ENCODE measurements at regions not wholly inside any gene's neighbourhood (a gene's known extent, or its start where the extent isn't known, plus 50 kb on each side); places are given as distances from the start of the nearest gene placed in this dataset.

GRCh38 chr2:16021611-16022363, 81.4 kb downstream of the MYCN start:
- DNase-seq: no peak

DNA sequence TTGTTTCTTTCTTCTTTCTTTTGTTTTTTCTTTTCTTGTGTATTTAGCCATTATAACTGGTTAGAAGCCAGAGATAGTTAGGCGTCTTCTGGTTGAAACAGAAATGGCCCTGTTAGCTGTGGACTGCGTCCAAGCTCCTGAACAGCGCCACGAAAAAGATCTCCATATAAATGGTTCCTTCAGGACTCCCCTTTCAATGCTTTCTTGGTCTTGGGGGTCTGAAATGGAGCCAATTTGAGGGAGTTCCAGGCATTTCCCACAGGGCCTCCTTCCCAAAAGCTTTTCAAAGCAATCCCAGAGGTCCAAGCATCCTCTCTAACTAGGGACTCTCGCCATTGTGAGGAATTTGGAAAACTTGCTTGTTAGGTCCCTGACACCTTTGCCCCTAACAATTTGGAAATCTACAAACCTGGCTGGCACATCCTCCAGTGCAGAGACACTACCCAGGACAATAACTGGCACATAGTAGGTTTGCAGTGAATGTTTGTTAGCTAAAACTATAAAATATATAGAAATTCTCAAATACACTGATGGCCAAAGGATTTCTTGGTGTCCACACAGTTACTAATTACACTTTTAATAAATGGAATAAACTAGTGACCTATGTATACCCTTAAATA, 80.1 kb downstream of the MYCN start:
- DNase-seq: no peak

DNA sequence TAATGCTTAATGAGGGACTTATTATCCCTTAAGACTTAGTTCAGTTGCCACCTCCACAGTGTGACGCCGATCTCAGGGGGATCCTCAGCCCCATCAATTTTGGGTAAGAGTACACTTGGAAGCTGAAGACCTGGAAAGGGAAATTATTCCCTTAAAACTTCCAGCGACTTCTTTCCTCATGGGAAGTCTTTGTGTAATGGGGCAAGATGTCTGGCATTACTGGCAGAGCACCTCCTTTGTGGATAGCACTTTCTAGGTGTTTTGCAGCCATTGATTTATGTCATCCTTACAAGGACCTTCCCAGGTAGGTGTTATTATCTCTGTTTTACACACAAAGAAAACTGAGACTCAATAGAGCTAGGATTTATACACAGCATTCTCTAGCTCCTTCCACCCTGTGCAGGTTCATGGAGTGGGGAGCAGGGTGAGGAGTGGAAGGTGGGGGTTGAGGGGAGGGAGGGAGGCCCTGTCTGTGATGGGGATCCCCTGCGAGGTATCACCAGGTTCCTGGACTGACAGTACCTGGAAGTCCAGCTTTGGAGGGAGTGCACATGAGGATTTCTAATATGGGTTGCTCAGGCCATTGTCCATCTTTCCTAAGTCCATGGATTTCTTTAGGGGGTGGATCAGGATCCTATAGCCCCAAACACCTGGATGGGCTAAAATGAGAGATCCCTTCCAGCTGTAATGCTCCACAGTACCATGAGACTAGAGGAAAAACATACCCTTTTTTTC, 79.4 kb downstream of the MYCN start:
- DNase-seq: no peak

GRCh38 chr2:16019060-16019480, 78.7 kb downstream of the MYCN start:
- no peak for DNase-seq

GRCh38 chr2:16018277-16019059, 78.1 kb downstream of the MYCN start:
- DNase-seq: no peak

DNA sequence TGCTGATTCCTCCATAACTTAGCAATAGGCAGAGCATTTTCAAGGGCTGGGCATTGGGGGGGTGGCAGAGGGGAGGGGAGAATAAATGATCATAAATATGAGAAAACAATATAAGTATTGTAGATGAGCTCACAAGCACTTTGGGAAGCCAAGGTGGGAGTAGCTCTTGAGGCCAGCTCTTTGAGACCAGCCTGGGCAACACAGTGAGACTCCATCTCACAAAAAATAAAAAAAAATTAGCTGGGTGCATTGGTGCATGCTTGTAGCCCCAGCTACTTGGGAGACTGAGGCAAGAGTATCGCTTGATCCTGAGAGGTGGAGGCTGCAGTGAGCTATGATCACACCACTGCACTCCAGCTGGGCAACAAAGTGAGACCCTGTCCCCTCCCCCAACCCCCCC, 75.9 kb downstream of the MYCN start:
- no peak for DNase-seq

DNA sequence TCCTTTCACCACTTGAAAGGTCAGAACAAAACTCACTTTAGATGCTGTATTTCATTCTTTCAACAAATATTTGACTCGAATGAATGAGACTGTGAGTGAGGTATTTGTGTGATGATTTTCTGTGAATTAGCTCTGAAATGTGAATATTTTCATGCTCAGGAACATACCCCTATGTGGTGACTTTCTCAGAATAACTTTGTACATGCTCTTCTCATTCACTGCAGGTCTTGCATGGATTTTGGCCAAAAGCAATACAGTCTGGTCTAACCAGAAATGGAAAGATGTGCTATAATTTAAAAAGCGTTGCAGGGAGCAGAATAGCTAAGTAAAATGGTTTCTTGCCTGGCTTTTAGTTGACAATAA, 75.5 kb downstream of the MYCN start:
- DNase-seq: no peak

- no peak for DNase-seq
These were observed 75.0 kb downstream of the MYCN start for GRCh38 chr2:16015210-16015902.

DNA sequence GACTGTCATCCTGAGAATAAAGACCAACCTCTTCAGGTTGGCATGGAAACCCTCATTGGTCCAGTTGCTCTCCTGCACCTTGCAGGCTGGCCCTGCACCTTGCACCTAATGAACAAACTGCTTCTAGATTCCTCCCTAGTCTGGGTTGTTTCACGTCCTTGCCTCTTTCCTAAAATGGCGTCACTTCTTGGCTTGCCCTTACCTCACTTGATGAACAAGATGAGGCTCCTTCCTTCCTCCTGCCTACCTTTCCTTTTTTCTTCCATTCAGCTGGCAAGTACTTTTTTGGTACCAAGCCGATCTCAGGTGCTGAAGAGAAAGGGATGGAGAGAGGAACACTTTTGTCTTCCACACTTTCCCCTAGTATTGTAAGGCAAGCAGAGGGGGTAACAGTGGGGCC, 74.5 kb downstream of the MYCN start:
- no peak for DNase-seq

- DNase-seq: no peak
These were observed 73.9 kb downstream of the MYCN start for GRCh38 chr2:16014041-16014787.

GRCh38 chr2:16013359-16013911, 73.1 kb downstream of the MYCN start:
- no peak for DNase-seq

DNA sequence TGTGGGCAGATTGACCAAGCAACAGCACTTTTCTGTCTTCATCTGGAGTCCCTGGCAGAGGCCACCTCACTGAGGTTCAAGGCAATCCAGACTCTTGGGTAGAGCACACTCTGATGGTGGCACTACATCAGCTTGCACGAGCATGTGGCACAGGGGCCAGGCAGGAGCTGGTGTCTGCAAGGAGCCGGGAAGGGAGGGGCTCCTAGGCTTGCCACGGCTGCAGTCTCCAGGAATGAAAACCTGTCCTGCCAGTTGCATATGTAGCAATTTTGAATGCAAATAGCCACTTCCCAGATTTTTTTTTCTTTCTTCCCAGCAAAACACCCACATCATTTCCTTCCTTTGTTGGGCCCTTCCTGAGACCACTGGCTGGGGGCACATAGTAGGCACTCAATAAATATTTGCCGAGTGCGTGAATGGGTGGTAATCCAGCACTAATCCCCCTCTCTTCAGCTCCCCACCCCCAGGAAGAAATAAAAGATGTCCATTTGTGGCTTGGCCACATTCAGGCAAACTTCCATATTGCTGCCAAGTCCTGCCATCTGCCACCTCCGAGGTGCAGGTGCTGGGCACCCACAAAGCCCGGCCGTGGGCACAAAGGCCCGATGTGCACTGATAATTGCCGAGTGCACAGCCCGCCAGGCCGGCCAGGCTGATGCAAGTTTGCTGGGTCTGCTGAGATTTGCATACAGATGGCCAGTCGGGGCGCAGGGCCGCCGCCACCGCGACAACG, 72.4 kb downstream of the MYCN start:
- DNase-seq: no peak

DNA sequence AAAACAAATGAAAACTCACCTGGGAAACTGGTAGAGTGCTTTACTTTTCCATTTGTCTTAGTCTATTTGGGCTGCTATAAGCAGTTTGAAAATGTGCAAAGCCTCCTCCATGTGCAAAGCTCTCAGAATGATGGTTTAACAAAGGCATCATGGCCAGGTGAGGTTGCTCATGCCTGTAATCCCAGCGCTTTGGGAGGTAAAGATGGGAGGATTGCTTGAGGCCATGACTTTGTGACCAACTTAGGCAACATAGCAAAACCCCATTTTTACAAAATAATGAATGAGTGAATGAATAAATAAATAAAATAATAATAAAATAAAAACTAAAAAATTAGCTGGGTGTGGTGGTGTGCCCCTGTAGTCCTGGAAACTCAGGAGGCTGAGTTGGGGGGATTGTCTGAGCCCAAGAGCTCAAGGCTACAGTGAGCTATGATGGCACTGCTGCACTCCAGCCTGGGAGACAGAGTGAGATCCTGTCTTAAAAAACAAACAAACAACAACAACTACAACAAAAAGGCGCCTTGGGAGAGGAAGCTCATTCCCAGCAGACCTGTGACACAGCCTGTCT, 71.8 kb downstream of the MYCN start:
- DNase-seq: no peak

- DNase-seq: no peak
These were observed 71.2 kb downstream of the MYCN start for GRCh38 chr2:16011621-16011960.

DNA sequence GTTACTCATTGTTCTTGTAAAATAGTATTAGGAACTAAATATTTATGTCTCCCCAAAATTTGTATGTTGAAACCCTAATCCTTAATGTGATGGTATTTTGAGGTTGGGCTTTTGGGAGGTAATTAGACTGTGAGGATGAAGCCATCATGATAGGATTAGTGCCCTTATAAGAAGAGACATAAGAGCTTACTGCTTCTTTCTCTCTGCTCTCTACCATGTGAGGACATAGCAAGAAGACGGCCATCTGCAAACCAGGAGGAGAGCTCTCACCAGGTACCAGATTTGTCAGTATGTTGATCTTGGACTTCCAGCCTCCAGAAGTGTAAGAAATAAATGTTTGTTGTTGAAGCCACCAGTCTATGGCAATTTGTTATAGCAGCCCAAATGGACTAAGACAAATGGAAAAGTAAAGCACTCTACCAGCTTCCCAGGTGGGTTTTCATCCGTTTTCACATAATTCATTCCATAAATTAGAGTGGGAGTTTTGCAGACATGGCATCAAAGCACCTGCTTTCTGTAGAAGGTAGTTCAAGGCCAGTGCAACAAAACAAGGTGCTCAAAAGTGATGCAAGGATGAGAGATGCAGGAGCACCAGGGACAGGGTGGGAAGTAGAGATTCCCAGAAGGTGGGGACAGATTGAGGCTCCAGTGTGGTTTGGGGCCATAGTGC, 70.7 kb downstream of the MYCN start:
- no peak for DNase-seq

DNA sequence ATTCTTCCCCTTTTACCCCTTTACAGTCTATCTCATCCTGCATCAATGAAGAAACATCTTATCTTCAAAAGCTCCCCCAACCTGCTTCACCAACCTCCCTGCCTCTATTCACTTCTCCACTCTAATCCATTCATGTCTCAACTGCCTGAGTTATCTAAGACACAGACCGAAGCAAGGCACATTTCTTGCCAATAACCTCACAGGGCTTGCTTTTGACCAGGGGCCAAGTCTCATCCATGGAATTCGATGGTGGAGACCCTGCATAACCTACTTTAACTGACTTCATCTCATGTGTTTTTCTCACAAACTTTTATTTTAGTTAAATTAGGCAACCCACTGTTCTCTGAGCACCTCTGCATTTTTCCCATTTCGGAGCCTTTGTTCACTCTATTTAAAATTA, 69.7 kb downstream of the MYCN start:
- DNase-seq: no peak

DNA sequence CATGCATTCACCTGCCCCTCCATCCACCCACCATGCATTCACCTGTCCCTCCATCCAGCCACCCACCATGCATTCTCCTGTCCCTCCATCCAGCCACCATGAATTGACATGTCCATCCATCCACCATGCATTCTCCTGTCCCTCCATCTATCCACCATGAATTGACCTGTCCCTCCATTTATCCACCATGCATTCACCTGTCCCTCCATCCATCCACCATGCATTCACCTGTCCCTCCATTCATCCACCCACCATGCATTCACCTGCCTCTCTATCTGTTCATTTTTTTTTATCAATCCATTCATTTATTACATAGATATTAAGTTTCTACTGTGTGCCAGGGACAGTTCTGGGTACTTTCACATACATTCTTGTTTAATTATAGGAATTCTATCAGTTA, 69.2 kb downstream of the MYCN start:
- no peak for DNase-seq

DNA sequence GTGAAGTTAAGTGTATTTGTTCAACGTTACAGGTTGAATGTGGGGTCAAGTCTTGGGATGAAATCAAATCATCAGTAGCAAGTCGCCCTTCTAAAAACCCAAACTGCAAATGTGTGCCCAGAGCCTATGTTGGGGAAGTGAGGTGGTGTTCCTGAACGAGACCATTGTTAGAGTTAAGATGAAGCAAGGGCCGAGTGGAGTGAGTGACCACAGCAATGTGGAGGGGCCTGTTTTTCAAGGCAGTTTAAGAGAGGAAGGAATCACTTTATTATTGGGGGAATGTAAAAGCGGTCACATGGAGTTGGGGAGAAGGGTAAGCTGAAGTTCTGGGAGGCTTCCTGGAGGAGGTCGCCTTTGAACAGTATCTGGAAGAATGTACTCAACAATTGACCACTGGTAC, 68.5 kb downstream of the MYCN start:
- DNase-seq: no peak

DNA sequence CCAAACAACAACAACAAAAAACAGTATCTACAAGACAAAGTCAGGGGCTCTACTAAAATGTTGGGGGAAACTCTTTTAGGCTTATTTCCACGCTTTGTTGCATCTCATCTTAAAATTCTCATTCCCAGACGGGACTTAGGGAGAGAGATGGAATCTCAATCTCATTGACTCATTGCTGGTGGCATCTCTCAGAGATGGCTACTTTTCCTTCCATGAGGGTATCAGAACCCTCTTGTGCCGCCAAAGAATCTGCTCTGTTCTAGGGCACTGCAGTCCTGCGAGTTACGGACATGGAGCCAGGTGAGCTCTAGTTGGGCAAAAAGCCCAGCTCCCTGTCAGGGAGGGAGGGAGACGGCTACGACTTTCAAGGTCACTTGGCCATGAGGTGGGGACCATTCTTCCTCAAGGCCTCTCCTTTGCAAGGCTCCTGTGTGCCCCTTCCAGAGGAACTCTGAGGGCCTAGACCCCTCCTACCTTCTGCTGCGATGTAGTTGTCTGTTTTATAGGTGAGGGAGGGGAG, 68.0 kb downstream of the MYCN start:
- no peak for DNase-seq

All from stimulated activated CD4-positive, alpha-beta T cell treated with anti-CD3 and anti-CD28 coated beads, Interleukin-2, amount 100 ng/mL, for 24 hours (primary cell).